ENCODE measurements at regions not wholly inside any gene's neighbourhood (a gene's known extent, or its start where the extent isn't known, plus 50 kb on each side); places are given as distances from the start of the nearest gene placed in this dataset.

- H3K14ac ChIP-seq (ENCODE audit: low read length), result no peak overlapping the region
- no peak overlapping the region for H3K23ac ChIP-seq (ENCODE audit: low read depth, low read length, poor library complexity)
- no CpG with 5 or more reads among the region's 5 CpGs for WGBS, 2 donors (ENCODE audit: extremely low coverage in 2 of 2, insufficient read length in 2 of 2, insufficient replicate concordance in 1 of 2)
- no peak overlapping the region for H2BK15ac ChIP-seq (ENCODE audit: low read length)
- no peak overlapping the region for H3K4me3 ChIP-seq (ENCODE audit: low read length in 2 of 2)
- no peak overlapping the region for H2BK120ac ChIP-seq (ENCODE audit: low read depth, low read length)
- H3K4me2 ChIP-seq (ENCODE audit: insufficient read depth, low read length, poor library complexity, severe bottlenecking), result no peak overlapping the region
- H3K4ac ChIP-seq (ENCODE audit: low read length), result no peak overlapping the region
- no peaks in the 10 kb centered on the region for H3K4me1 ChIP-seq (ENCODE audit: control insufficient read depth in 2 of 2, insufficient read depth in 1 of 2, low read depth in 1 of 2, low read length in 2 of 2)
- H2BK12ac ChIP-seq (ENCODE audit: low read length), result no peak overlapping the region
- H3K27ac ChIP-seq (replicated peaks; ENCODE audit: low read length), result no peak overlapping the region
- H2AK5ac ChIP-seq (ENCODE audit: low read depth, low read length), result no peak overlapping the region
- no peak overlapping the region for H4K8ac ChIP-seq (ENCODE audit: low read depth, low read length)
- no peak for DNase-seq (ENCODE audit: low spot score)
- no peaks in the 10 kb centered on the region for H3K79me1 ChIP-seq (ENCODE audit: low read depth, low read length)
- H3K18ac ChIP-seq (ENCODE audit: low read length), result no peak overlapping the region
- no peak overlapping the region for H3K9ac ChIP-seq (ENCODE audit: low read depth, low read length, poor library complexity)
- H3K36me3 ChIP-seq (replicated peaks in 1 of 2; ENCODE audit: control insufficient read depth in 2 of 2, insufficient read depth in 2 of 2, low read length in 2 of 2), result no peaks in the 10 kb centered on the region
- no peak overlapping the region for H2AFZ ChIP-seq (ENCODE audit: low read length)
- no peak overlapping the region for H4K91ac ChIP-seq (ENCODE audit: low read depth, low read length, poor library complexity)
- H3K9me3 ChIP-seq (replicated peaks in 1 of 2; ENCODE audit: control insufficient read depth in 2 of 2, insufficient read depth in 1 of 2, low read depth in 1 of 2, low read length in 2 of 2), result no peaks in the 10 kb centered on the region
- no peaks in the 10 kb centered on the region for H3K27me3 ChIP-seq (ENCODE audit: control insufficient read depth in 3 of 3, insufficient read depth in 3 of 3, low read depth in 1 of 3, low read length in 3 of 3)
- no peak overlapping the region for H2BK5ac ChIP-seq (ENCODE audit: low read length)
These were observed 321.7 kb upstream of the PFKP start for GRCh38 chr10:2745666-2746065.

- H2AFZ ChIP-seq (ENCODE audit: low read length), result no peak overlapping the region
- H3K27me3 ChIP-seq (ENCODE audit: control insufficient read depth in 3 of 3, insufficient read depth in 3 of 3, low read depth in 1 of 3, low read length in 3 of 3), result no peaks in the 10 kb centered on the region
- H3K18ac ChIP-seq (ENCODE audit: low read length), result no peak overlapping the region
- H3K4me1 ChIP-seq (ENCODE audit: control insufficient read depth in 2 of 2, insufficient read depth in 1 of 2, low read depth in 1 of 2, low read length in 2 of 2), result no peaks in the 10 kb centered on the region
- H3K36me3 ChIP-seq (replicated peaks in 1 of 2; ENCODE audit: control insufficient read depth in 2 of 2, insufficient read depth in 2 of 2, low read length in 2 of 2), result no peaks in the 10 kb centered on the region
- H4K8ac ChIP-seq (ENCODE audit: low read depth, low read length), result no peak overlapping the region
- H3K9ac ChIP-seq (ENCODE audit: low read depth, low read length, poor library complexity), result no peak overlapping the region
- no peak overlapping the region for H4K91ac ChIP-seq (ENCODE audit: low read depth, low read length, poor library complexity)
- H3K4me3 ChIP-seq (ENCODE audit: low read length in 2 of 2), result no peak overlapping the region
- H2BK120ac ChIP-seq (ENCODE audit: low read depth, low read length), result no peak overlapping the region
- no peak overlapping the region for H3K4ac ChIP-seq (ENCODE audit: low read length)
- no peak overlapping the region for H3K4me2 ChIP-seq (ENCODE audit: insufficient read depth, low read length, poor library complexity, severe bottlenecking)
- DNase-seq (ENCODE audit: low spot score), result no peak
- H2BK5ac ChIP-seq (ENCODE audit: low read length), result no peak overlapping the region
- no peak overlapping the region for H2BK15ac ChIP-seq (ENCODE audit: low read length)
- no peaks in the 10 kb centered on the region for H3K79me1 ChIP-seq (ENCODE audit: low read depth, low read length)
- H3K9me3 ChIP-seq (replicated peaks in 1 of 2; ENCODE audit: control insufficient read depth in 2 of 2, insufficient read depth in 1 of 2, low read depth in 1 of 2, low read length in 2 of 2), result no peaks in the 10 kb centered on the region
- WGBS, 2 donors (ENCODE audit: extremely low coverage in 2 of 2, insufficient read length in 2 of 2, insufficient replicate concordance in 1 of 2), result no CpG with 5 or more reads among the region's 6 CpGs
- no peak overlapping the region for H3K14ac ChIP-seq (ENCODE audit: low read length)
- H3K27ac ChIP-seq (replicated peaks; ENCODE audit: low read length), result no peak overlapping the region
- H3K23ac ChIP-seq (ENCODE audit: low read depth, low read length, poor library complexity), result no peak overlapping the region
- no peak overlapping the region for H2AK5ac ChIP-seq (ENCODE audit: low read depth, low read length)
- H2BK12ac ChIP-seq (ENCODE audit: low read length), result no peak overlapping the region
These were observed 322.7 kb upstream of the PFKP start for GRCh38 chr10:2744547-2745200.

- H3K4me2 ChIP-seq (ENCODE audit: insufficient read depth, low read length, poor library complexity, severe bottlenecking), result no peak overlapping the region
- H3K4me1 ChIP-seq (ENCODE audit: control insufficient read depth in 2 of 2, insufficient read depth in 1 of 2, low read depth in 1 of 2, low read length in 2 of 2), result peaks cover 0 to 2% of the 10 kb centered on the region in 2 donors
- H2BK12ac ChIP-seq (ENCODE audit: low read length), result no peak overlapping the region
- H2AFZ ChIP-seq (ENCODE audit: low read length), result no peak overlapping the region
- no peaks in the 10 kb centered on the region for H3K9me3 ChIP-seq (replicated peaks in 1 of 2; ENCODE audit: control insufficient read depth in 2 of 2, insufficient read depth in 1 of 2, low read depth in 1 of 2, low read length in 2 of 2)
- no CpG with 5 or more reads among the region's 19 CpGs for WGBS, 2 donors (ENCODE audit: extremely low coverage in 2 of 2, insufficient read length in 2 of 2, insufficient replicate concordance in 1 of 2)
- H2AK5ac ChIP-seq (ENCODE audit: low read depth, low read length), result no peak overlapping the region
- H3K4ac ChIP-seq (ENCODE audit: low read length), result no peak overlapping the region
- no peak overlapping the region for H2BK120ac ChIP-seq (ENCODE audit: low read depth, low read length)
- H3K79me1 ChIP-seq (ENCODE audit: low read depth, low read length), result no peaks in the 10 kb centered on the region
- H3K27me3 ChIP-seq (ENCODE audit: control insufficient read depth in 3 of 3, insufficient read depth in 3 of 3, low read depth in 1 of 3, low read length in 3 of 3), result no peaks in the 10 kb centered on the region
- no peak overlapping the region for H4K8ac ChIP-seq (ENCODE audit: low read depth, low read length)
- no peak overlapping the region for H4K91ac ChIP-seq (ENCODE audit: low read depth, low read length, poor library complexity)
- H3K36me3 ChIP-seq (replicated peaks in 1 of 2; ENCODE audit: control insufficient read depth in 2 of 2, insufficient read depth in 2 of 2, low read length in 2 of 2), result no peaks in the 10 kb centered on the region
- no peak overlapping the region for H3K23ac ChIP-seq (ENCODE audit: low read depth, low read length, poor library complexity)
- DNase-seq (ENCODE audit: low spot score), result no peak
- no peak overlapping the region for H2BK5ac ChIP-seq (ENCODE audit: low read length)
- no peak overlapping the region for H3K9ac ChIP-seq (ENCODE audit: low read depth, low read length, poor library complexity)
- no peak overlapping the region for H3K27ac ChIP-seq (replicated peaks; ENCODE audit: low read length)
- H3K4me3 ChIP-seq (ENCODE audit: low read length in 2 of 2), result no peak overlapping the region
- no peak overlapping the region for H3K18ac ChIP-seq (ENCODE audit: low read length)
- no peak overlapping the region for H3K14ac ChIP-seq (ENCODE audit: low read length)
- H2BK15ac ChIP-seq (ENCODE audit: low read length), result no peak overlapping the region
These were observed 332.7 kb upstream of the PFKP start for GRCh38 chr10:2734603-2735002.

GRCh38 chr10:2733278-2733963 lies 333.9 kb upstream of the PFKP start:
- no peaks in the 10 kb centered on the region for H3K27me3 ChIP-seq (ENCODE audit: control insufficient read depth in 3 of 3, insufficient read depth in 3 of 3, low read depth in 1 of 3, low read length in 3 of 3)
- H3K79me1 ChIP-seq (ENCODE audit: low read depth, low read length), result no peaks in the 10 kb centered on the region
- no peak for DNase-seq (ENCODE audit: low spot score)
- no peak overlapping the region for H4K91ac ChIP-seq (ENCODE audit: low read depth, low read length, poor library complexity)
- no peak overlapping the region for H2AFZ ChIP-seq (ENCODE audit: low read length)
- H3K4me2 ChIP-seq (ENCODE audit: insufficient read depth, low read length, poor library complexity, severe bottlenecking), result no peak overlapping the region
- no peak overlapping the region for H3K14ac ChIP-seq (ENCODE audit: low read length)
- no peak overlapping the region for H3K18ac ChIP-seq (ENCODE audit: low read length)
- H3K4me3 ChIP-seq (ENCODE audit: low read length in 2 of 2), result no peak overlapping the region
- no peak overlapping the region for H4K8ac ChIP-seq (ENCODE audit: low read depth, low read length)
- H3K9ac ChIP-seq (ENCODE audit: low read depth, low read length, poor library complexity), result no peak overlapping the region
- no CpG with 5 or more reads among the region's 25 CpGs for WGBS, 2 donors (ENCODE audit: extremely low coverage in 2 of 2, insufficient read length in 2 of 2, insufficient replicate concordance in 1 of 2)
- no peaks in the 10 kb centered on the region for H3K36me3 ChIP-seq (replicated peaks in 1 of 2; ENCODE audit: control insufficient read depth in 2 of 2, insufficient read depth in 2 of 2, low read length in 2 of 2)
- no peak overlapping the region for H2AK5ac ChIP-seq (ENCODE audit: low read depth, low read length)
- no peak overlapping the region for H3K27ac ChIP-seq (replicated peaks; ENCODE audit: low read length)
- no peak overlapping the region for H2BK5ac ChIP-seq (ENCODE audit: low read length)
- no peak overlapping the region for H2BK120ac ChIP-seq (ENCODE audit: low read depth, low read length)
- no peaks in the 10 kb centered on the region for H3K9me3 ChIP-seq (replicated peaks in 1 of 2; ENCODE audit: control insufficient read depth in 2 of 2, insufficient read depth in 1 of 2, low read depth in 1 of 2, low read length in 2 of 2)
- no peak overlapping the region for H3K4ac ChIP-seq (ENCODE audit: low read length)
- H2BK12ac ChIP-seq (ENCODE audit: low read length), result no peak overlapping the region
- H2BK15ac ChIP-seq (ENCODE audit: low read length), result no peak overlapping the region
- peak overlapping the region; percentile 68 for H3K23ac ChIP-seq (ENCODE audit: low read depth, low read length, poor library complexity)
- peaks cover 0 to 2% of the 10 kb centered on the region in 2 donors for H3K4me1 ChIP-seq (ENCODE audit: control insufficient read depth in 2 of 2, insufficient read depth in 1 of 2, low read depth in 1 of 2, low read length in 2 of 2)
